ENCODE measurements at regions not wholly inside any gene's neighbourhood (a gene's known extent, or its start where the extent isn't known, plus 50 kb on each side); places are given as distances from the start of the nearest gene placed in this dataset.
"Not testable (repeated sequence)": the region's sequence is repeated elsewhere in the genome, so short reads cannot be mapped to it uniquely, and the experiment has no call there.

- Mint-ChIP-seq H3K27ac (no peak overlapping the region), H3K27me3 (no peaks in the 10 kb centered on the region), H3K4me3 (no peak overlapping the region), H3K9me3 (no peaks in the 10 kb centered on the region), H3K4me1 (no peaks in the 10 kb centered on the region), H3K36me3 (no peaks in the 10 kb centered on the region)
- DNase-seq: no peak
- POLR2A ChIA-PET: no interaction called here
- no peak for ATAC-seq (ENCODE audit: low read depth)
Measured at GRCh38 chrX:98294310-98294709, 1410.6 kb downstream of the RPA4 start.

GRCh38 chrX:98296129-98296528, 1412.4 kb downstream of the RPA4 start:
- ATAC-seq (ENCODE audit: low read depth) (no peak), DNase-seq (no peak)
- no peaks in the 10 kb centered on the region for H3K27me3 Mint-ChIP-seq
- no peaks in the 10 kb centered on the region for H3K9me3 Mint-ChIP-seq
- no peaks in the 10 kb centered on the region for H3K4me1 Mint-ChIP-seq
- H3K4me3 Mint-ChIP-seq: no peak overlapping the region
- no peak overlapping the region for H3K27ac Mint-ChIP-seq
- POLR2A ChIA-PET: no interaction called here
- H3K36me3 Mint-ChIP-seq: no peaks in the 10 kb centered on the region

- H3K27me3 Mint-ChIP-seq: no peaks in the 10 kb centered on the region
- DNase-seq (no peak), ATAC-seq (ENCODE audit: low read depth) (no peak)
- H3K27ac Mint-ChIP-seq: no peak overlapping the region
- POLR2A ChIA-PET: no interaction called here
- H3K4me3 Mint-ChIP-seq: no peak overlapping the region
- no peaks in the 10 kb centered on the region for H3K36me3 Mint-ChIP-seq
- no peaks in the 10 kb centered on the region for H3K4me1 Mint-ChIP-seq
- H3K9me3 Mint-ChIP-seq: no peaks in the 10 kb centered on the region
Measured at GRCh38 chrX:98299785-98300184, 1416.1 kb downstream of the RPA4 start.

GRCh38 chrX:98300536-98300935, 1416.8 kb downstream of the RPA4 start:
- ATAC-seq (ENCODE audit: low read depth); H3K9me3 Mint-ChIP-seq; H3K4me3 Mint-ChIP-seq; H3K36me3 Mint-ChIP-seq; H3K27ac Mint-ChIP-seq; H3K4me1 Mint-ChIP-seq; H3K27me3 Mint-ChIP-seq; POLR2A ChIA-PET; DNase-seq: not testable (repeated sequence)

GRCh38 chrX:98331407-98331806, 1447.7 kb downstream of the RPA4 start:
- DNase-seq: no peak
- no peaks in the 10 kb centered on the region for H3K27me3 Mint-ChIP-seq
- H3K36me3 Mint-ChIP-seq: no peaks in the 10 kb centered on the region
- POLR2A ChIA-PET: no interaction called here
- no peaks in the 10 kb centered on the region for H3K4me1 Mint-ChIP-seq
- no peak for ATAC-seq (ENCODE audit: low read depth)
- no peaks in the 10 kb centered on the region for H3K9me3 Mint-ChIP-seq
- no peak overlapping the region for H3K27ac Mint-ChIP-seq
- H3K4me3 Mint-ChIP-seq: no peak overlapping the region

- H3K27ac Mint-ChIP-seq: no peak overlapping the region
- POLR2A ChIA-PET: no interaction called here
- no peaks in the 10 kb centered on the region for H3K36me3 Mint-ChIP-seq
- H3K27me3 Mint-ChIP-seq: no peaks in the 10 kb centered on the region
- DNase-seq: no peak
- no peaks in the 10 kb centered on the region for H3K4me1 Mint-ChIP-seq
- peaks cover 2% of the 10 kb centered on the region for H3K9me3 Mint-ChIP-seq
- no peak for ATAC-seq (ENCODE audit: low read depth)
- H3K4me3 Mint-ChIP-seq: no peak overlapping the region
Measured at GRCh38 chrX:98338544-98338943, 1454.8 kb downstream of the RPA4 start.

- no peaks in the 10 kb centered on the region for H3K36me3 Mint-ChIP-seq
- no peaks in the 10 kb centered on the region for H3K9me3 Mint-ChIP-seq
- no peaks in the 10 kb centered on the region for H3K4me1 Mint-ChIP-seq
- POLR2A ChIA-PET: no interaction called here
- no peaks in the 10 kb centered on the region for H3K27me3 Mint-ChIP-seq
- H3K4me3 Mint-ChIP-seq: no peak overlapping the region
- DNase-seq: no peak
- H3K27ac Mint-ChIP-seq: no peak overlapping the region
- ATAC-seq (ENCODE audit: low read depth): no peak
Measured at GRCh38 chrX:98350940-98351339, 1467.2 kb downstream of the RPA4 start.

GRCh38 chrX:98357146-98357545, 1473.4 kb downstream of the RPA4 start:
- no peak overlapping the region for H3K27ac Mint-ChIP-seq
- ATAC-seq (ENCODE audit: low read depth) (no peak), DNase-seq (no peak)
- H3K4me1 Mint-ChIP-seq: no peaks in the 10 kb centered on the region
- H3K36me3 Mint-ChIP-seq: no peaks in the 10 kb centered on the region
- H3K9me3 Mint-ChIP-seq: no peaks in the 10 kb centered on the region
- H3K27me3 Mint-ChIP-seq: no peaks in the 10 kb centered on the region
- H3K4me3 Mint-ChIP-seq: no peak overlapping the region
- POLR2A ChIA-PET: no interaction called here

- H3K9me3 Mint-ChIP-seq: no peaks in the 10 kb centered on the region
- H3K36me3 Mint-ChIP-seq: no peaks in the 10 kb centered on the region
- no peak overlapping the region for H3K4me3 Mint-ChIP-seq
- H3K27ac Mint-ChIP-seq: no peak overlapping the region
- POLR2A ChIA-PET: no interaction called here
- ATAC-seq (ENCODE audit: low read depth) (no peak), DNase-seq (no peak)
- H3K4me1 Mint-ChIP-seq: no peaks in the 10 kb centered on the region
- H3K27me3 Mint-ChIP-seq: no peaks in the 10 kb centered on the region
Measured at GRCh38 chrX:98362630-98363029, 1478.9 kb downstream of the RPA4 start.

- DNase-seq: no peak
- POLR2A ChIA-PET: no interaction called here
- no peaks in the 10 kb centered on the region for H3K27me3 Mint-ChIP-seq
- no peaks in the 10 kb centered on the region for H3K9me3 Mint-ChIP-seq
- H3K4me1 Mint-ChIP-seq: no peaks in the 10 kb centered on the region
- H3K27ac Mint-ChIP-seq: no peak overlapping the region
- no peak overlapping the region for H3K4me3 Mint-ChIP-seq
- no peak for ATAC-seq (ENCODE audit: low read depth)
- H3K36me3 Mint-ChIP-seq: no peaks in the 10 kb centered on the region
Measured at GRCh38 chrX:98371994-98372393, 1488.3 kb downstream of the RPA4 start.

- Mint-ChIP-seq H3K27ac (no peak overlapping the region), H3K27me3 (no peaks in the 10 kb centered on the region), H3K4me3 (no peak overlapping the region), H3K36me3 (no peaks in the 10 kb centered on the region), H3K4me1 (no peaks in the 10 kb centered on the region), H3K9me3 (no peaks in the 10 kb centered on the region)
- POLR2A ChIA-PET: no interaction called here
- DNase-seq (no peak), ATAC-seq (ENCODE audit: low read depth) (no peak)
Measured at GRCh38 chrX:98379134-98379533, 1495.4 kb downstream of the RPA4 start.

GRCh38 chrX:98380106-98380505, 1496.4 kb downstream of the RPA4 start:
- H3K4me3 Mint-ChIP-seq: no peak overlapping the region

GRCh38 chrX:98380556-98380955, 1496.8 kb downstream of the RPA4 start:
- DNase-seq (no peak), ATAC-seq (ENCODE audit: low read depth) (no peak)
- POLR2A ChIA-PET: no interaction called here
- H3K27ac Mint-ChIP-seq: no peak overlapping the region
- no peaks in the 10 kb centered on the region for H3K4me1 Mint-ChIP-seq
- H3K36me3 Mint-ChIP-seq: no peaks in the 10 kb centered on the region
- H3K27me3 Mint-ChIP-seq: no peaks in the 10 kb centered on the region
- H3K9me3 Mint-ChIP-seq: no peaks in the 10 kb centered on the region
- H3K4me3 Mint-ChIP-seq: no peak overlapping the region

More at GRCh38 chrX:98380106-98380505, 1496.4 kb downstream of the RPA4 start:
- DNase-seq: no peak
- POLR2A ChIA-PET: no interaction called here
- H3K27ac Mint-ChIP-seq: no peak overlapping the region
- ATAC-seq (ENCODE audit: low read depth): no peak
- no peaks in the 10 kb centered on the region for H3K36me3 Mint-ChIP-seq
- no peaks in the 10 kb centered on the region for H3K27me3 Mint-ChIP-seq
- no peaks in the 10 kb centered on the region for H3K4me1 Mint-ChIP-seq
- no peaks in the 10 kb centered on the region for H3K9me3 Mint-ChIP-seq

GRCh38 chrX:98398542-98398941, 1514.8 kb downstream of the RPA4 start:
- ATAC-seq (ENCODE audit: low read depth): no peak
- Mint-ChIP-seq H3K27ac (no peak overlapping the region), H3K9me3 (no peaks in the 10 kb centered on the region), H3K27me3 (no peaks in the 10 kb centered on the region), H3K4me1 (no peaks in the 10 kb centered on the region), H3K4me3 (no peak overlapping the region), H3K36me3 (no peaks in the 10 kb centered on the region)
- POLR2A ChIA-PET: no interaction called here
- DNase-seq: no peak

- Mint-ChIP-seq H3K4me1 (no peaks in the 10 kb centered on the region), H3K4me3 (no peak overlapping the region), H3K27me3 (no peaks in the 10 kb centered on the region), H3K27ac (no peak overlapping the region), H3K9me3 (no peaks in the 10 kb centered on the region), H3K36me3 (no peaks in the 10 kb centered on the region)
- POLR2A ChIA-PET: no interaction called here
- DNase-seq: no peak
- no peak for ATAC-seq (ENCODE audit: low read depth)
Measured at GRCh38 chrX:98405376-98405775, 1521.7 kb downstream of the RPA4 start.
